Activated T-cell treated with anti-CD3 and anti-CD28 coated beads for 4 hours (primary cell): ENCODE measurements at regions not wholly inside any gene's neighbourhood (a gene's known extent, or its start where the extent isn't known, plus 50 kb on each side); places are given as distances from the start of the nearest gene placed in this dataset.
"Not testable (repeated sequence)": the region's sequence is repeated elsewhere in the genome, so short reads cannot be mapped to it uniquely, and the experiment has no call there.

ENCODE experiments used
- DNase-seq: peaks from one replicate; pipeline ENCODE4 v3.0.0-alpha.2; 2020

- no peak for DNase-seq
These were observed 99.5 kb upstream of the PRSS3 start for GRCh38 chr9:33695856-33696255.

DNA sequence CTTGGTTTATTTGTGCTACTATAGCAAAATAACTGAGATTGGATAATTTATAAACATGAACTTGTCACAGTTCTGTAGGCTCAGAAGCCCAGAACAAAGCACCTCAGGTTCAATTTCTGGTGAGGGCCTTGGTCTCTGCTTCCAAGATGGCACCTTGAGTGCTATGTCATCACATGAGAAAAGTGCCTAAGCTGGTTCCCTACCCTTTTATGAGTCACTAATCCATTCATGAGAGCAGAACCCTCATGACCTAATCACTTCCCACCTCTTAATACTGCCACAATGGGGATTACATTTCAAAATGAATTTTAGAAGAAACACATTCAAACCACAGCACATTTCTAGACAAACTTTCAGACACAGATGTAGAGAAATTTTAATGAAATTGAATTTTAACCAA, 98.2 kb upstream of the PRSS3 start:
- no peak for DNase-seq

DNA sequence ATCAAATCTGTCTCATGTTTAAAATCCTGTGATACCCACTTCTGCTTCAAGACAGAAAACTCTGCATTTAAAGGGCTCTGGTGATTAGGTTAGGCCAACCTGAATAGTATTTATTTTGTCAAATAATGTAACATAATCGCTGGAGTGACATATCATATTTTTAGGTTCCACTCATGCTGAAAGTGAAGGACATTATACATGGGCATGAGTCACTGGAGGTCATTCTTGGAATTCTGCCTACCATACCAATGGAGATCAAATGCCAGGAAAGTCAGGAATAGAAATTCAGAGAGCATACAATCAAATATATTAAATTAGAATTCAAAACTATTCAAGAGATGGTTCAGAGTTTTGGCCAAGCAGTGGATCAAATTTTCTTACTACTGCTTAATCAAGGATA, 97.1 kb upstream of the PRSS3 start:
- no peak for DNase-seq

DNA sequence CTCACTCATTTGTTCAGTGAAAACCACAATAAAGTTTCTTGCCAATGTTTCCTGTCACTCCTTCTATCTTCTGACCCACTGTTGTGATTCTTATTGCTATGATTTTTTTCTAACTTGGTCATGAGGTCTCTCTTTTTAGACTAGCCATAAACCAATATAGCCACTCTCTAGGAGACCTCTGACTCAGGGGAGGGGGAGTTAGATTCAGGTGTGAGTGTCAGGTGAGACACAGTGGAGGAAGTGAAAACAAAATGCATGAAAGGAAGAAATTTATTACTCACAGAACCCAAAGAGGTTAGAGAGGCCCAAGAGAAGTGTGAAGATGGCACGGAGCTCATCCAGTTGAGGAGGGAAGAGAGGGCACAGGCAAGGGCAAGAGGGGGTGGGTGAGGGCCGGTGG, 94.4 kb upstream of the PRSS3 start:
- not testable (repeated sequence) for DNase-seq

- DNase-seq = no peak
These were observed 91.8 kb upstream of the PRSS3 start for GRCh38 chr9:33703430-33704102.

DNA sequence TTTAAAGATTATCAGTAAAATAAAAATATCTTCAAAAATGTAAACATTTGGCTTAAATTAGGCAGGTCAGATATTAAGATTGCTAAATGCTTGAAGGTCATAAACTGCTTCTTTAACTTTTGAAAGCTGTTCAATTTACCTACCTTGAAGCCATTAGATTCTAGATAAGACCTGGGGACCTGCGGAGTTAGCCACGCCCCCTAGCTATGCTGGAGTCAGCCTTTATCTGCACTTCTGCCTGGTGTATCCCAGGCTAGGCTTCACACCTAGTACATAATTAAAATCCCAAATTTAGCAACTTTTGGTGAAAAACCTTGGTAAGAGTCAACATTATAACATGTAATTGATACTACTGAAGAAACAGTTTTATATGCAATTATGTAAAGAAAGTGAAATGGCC, 89.9 kb upstream of the PRSS3 start:
- not testable (repeated sequence) for DNase-seq

- DNase-seq = no peak
These were observed 86.9 kb upstream of the PRSS3 start for GRCh38 chr9:33708441-33708840.

GRCh38 chr9:33709269-33709668, 86.1 kb upstream of the PRSS3 start:
- DNase-seq = no peak

DNA sequence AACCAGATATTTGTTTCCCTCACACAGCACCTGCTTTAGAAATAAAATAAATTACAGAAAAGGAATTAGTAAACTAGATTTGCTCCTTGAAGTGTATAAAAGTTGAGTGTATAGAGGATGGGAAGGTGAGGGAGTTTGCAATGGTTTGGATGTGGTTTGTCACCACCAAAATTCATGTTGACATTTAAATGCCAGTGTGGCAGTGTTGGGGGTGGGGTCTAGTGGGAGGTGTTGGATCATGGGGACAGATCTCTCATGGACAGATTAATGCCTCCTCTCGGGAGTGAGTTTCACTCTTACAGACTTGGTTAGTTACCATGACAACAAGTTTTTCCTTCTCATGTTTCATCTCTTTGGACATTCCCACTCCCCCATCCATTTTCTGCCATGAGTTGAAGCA, 83.9 kb upstream of the PRSS3 start:
- DNase-seq = not testable (repeated sequence)

- no peak for DNase-seq
These were observed 80.4 kb upstream of the PRSS3 start for GRCh38 chr9:33714989-33715388.

DNA sequence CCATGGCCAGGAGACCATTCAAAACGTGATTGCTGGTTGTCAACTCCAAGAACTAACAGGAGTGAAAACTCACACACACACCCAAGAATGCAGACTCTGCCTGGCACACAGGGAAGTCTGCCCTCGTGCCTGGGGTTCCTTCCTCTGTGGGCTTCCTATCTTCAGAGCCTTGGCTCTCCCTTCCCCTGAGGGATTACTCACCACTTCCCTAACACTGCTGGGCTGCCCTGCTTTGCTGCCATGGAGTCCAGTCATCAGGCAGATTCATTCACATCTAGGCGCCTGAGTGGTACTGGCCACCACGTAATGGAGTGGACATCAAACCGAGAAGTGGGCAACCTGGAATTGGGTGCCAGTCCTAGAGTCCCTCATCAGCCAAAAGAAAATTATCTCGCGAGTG, 76.4 kb upstream of the PRSS3 start:
- no peak for DNase-seq

DNA sequence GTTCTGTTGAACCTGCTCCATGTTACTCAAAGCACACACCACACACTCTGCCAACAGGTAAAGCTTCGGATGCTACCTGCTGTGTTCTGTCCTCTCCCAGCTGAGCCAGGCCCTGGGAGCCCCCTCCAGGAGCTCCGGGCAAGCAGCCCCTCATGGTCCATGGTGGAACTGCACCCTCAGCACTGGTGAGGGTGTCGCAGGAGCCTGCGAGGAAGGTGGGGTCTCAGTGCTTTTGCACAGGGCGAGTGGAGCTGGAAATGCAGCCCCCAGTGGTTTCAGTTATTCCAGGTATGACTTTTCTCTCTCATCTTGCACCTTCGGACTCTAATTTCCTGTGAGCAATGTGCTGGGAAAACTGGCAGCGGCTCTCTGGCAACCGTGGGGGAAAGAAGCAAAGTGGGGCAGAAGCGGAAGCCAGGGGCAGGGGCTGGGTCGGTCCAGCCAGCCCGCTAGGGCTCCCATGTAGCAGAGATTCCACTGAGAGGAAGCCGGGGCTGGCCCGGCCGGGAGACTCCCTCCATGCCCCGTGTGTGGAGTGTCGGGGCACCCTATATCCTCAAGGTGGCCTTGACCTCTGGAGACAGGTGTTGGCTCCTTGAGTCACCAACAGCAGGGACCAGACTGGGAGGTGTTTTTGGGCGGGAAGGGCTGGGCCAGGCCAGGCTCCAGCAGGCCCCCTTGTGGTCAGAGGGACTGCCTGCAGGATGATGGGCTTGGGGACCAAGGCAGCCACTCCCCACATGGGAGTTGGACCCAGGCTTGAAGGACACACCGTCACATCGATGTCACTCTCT, 75.6 kb upstream of the PRSS3 start:
- no peak for DNase-seq

GRCh38 chr9:33721674-33722358, 73.5 kb upstream of the PRSS3 start:
- peak; percentile 78 for DNase-seq

GRCh38 chr9:33722359-33722675, 73.0 kb upstream of the PRSS3 start:
- DNase-seq = no peak

DNA sequence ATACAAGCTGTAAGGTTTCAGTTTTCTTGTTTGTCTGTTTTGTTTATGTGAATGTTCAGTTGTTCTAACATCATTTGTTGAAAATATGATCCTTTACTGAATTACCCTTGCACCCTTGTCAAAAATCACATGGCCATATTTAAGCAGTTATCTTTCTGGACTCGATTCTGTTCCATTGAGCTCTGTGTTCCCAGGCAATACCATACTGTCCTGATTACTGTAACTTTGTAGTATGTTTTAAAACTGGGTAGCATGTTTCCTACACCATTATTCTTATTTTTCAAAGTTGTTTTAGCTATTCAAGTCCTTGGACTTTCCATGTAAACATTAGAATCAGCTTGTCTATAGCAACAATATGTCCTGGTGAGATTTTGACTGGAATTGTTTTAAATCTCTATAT, 66.7 kb upstream of the PRSS3 start:
- DNase-seq = no peak

DNA sequence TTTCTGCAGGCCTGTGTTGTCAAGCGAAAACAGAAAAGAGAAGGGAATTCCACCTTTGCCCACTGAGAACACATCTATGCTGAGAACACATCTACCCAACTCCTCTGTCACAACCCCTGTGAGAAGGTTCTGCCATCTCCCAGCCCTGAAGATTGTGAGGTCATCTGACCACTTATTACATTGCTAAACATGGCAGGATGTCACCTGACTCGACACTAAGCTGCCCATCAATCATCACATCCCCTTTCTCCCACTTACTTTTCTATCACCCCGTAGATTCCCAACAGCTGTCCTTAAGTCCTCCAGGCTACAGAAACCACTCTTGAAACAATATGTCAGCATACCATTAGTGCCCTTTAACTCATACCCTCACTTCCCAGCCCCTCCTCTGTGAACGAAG, 64.2 kb upstream of the PRSS3 start:
- DNase-seq = no peak

DNA sequence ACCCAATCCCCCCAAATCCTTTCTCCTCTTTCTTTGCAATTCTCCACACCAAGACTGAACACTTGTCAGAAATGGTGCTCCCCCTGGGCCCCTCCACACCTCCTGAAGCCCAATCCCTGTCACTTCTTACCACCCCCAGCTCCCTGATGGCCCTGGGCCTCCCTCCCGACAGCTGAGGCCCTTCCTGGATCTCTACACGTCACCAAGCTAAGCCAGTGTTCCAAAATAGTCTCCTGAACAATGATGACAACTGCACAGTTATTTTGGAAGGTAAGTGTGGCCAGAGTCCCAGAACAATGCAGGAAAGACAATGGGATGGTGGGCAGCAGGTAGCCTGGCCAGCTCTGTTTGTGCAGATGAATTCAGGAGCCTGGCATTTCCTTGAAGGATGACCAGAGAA, 63.7 kb upstream of the PRSS3 start:
- DNase-seq = no peak

- not testable (repeated sequence) for DNase-seq
These were observed 61.0 kb upstream of the PRSS3 start for GRCh38 chr9:33734247-33734940.

- DNase-seq = not testable (repeated sequence)
These were observed 60.2 kb upstream of the PRSS3 start for GRCh38 chr9:33734941-33735835.

- no peak for DNase-seq
These were observed 57.4 kb upstream of the PRSS3 start for GRCh38 chr9:33737811-33738606.

DNA sequence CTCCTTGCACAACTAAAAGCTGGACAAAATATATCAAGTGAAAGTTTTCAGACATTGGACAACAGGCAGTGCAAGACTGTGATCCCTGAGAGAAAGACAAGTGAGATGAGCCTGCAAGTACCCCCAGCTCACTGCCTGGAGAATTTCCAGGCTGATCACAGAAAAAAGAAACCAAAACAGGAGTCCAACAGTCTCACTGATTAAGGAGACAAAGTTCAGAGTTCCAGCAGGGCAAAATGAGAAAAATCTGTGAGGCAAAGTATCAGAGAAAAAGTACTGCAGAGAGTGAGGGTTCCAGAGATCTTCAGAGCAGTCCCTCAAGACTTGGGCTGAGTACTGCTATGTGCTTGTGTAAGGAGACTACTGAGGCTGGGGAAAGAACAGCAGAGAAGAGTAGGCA, 56.0 kb upstream of the PRSS3 start:
- DNase-seq = no peak

GRCh38 chr9:33740075-33740474, 55.3 kb upstream of the PRSS3 start:
- DNase-seq = no peak
